Prostate gland (tissue), 2 donors: ENCODE measurements at regions not wholly inside any gene's neighbourhood (a gene's known extent, or its start where the extent isn't known, plus 50 kb on each side); places are given as distances from the start of the nearest gene placed in this dataset.

Source experiments
- POLR2A ChIP-seq: fragments of 450-650 bp; IDR thresholded peaks from one replicate; pipeline ENCODE4 v1.6.1; 2016; ENCODE audit warnings: antibody characterized with exemption, mild to moderate bottlenecking
- TF ChIP-seq, protein P1 (sequence below), 4 experiments: fragments of 200-600 bp in 2 of 4; fragments of 450-650 bp in 2 of 4; sonication (generic) in 2 of 4; IDR thresholded peaks; 1 replicate in 3 of 4; 2 replicates in 1 of 4; pipeline ENCODE4 v1.5.1; 2016 to 2019; ENCODE audit warnings: antibody characterized with exemption in 4 of 4, mild to moderate bottlenecking in 2 of 4, moderate library complexity in 2 of 4

GRCh38 chr6:15066089-15066758 lies 179.6 kb upstream of the JARID2 start:
- TF ChIP-seq, protein P1, sequence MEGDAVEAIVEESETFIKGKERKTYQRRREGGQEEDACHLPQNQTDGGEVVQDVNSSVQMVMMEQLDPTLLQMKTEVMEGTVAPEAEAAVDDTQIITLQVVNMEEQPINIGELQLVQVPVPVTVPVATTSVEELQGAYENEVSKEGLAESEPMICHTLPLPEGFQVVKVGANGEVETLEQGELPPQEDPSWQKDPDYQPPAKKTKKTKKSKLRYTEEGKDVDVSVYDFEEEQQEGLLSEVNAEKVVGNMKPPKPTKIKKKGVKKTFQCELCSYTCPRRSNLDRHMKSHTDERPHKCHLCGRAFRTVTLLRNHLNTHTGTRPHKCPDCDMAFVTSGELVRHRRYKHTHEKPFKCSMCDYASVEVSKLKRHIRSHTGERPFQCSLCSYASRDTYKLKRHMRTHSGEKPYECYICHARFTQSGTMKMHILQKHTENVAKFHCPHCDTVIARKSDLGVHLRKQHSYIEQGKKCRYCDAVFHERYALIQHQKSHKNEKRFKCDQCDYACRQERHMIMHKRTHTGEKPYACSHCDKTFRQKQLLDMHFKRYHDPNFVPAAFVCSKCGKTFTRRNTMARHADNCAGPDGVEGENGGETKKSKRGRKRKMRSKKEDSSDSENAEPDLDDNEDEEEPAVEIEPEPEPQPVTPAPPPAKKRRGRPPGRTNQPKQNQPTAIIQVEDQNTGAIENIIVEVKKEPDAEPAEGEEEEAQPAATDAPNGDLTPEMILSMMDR (IDR thresholded peaks at IDR 0.05): no peak
- no peak for TF ChIP-seq POLR2A
